ENCODE measurements at regions not wholly inside any gene's neighbourhood (a gene's known extent, or its start where the extent isn't known, plus 50 kb on each side); places are given as distances from the start of the nearest gene placed in this dataset.

DNA sequence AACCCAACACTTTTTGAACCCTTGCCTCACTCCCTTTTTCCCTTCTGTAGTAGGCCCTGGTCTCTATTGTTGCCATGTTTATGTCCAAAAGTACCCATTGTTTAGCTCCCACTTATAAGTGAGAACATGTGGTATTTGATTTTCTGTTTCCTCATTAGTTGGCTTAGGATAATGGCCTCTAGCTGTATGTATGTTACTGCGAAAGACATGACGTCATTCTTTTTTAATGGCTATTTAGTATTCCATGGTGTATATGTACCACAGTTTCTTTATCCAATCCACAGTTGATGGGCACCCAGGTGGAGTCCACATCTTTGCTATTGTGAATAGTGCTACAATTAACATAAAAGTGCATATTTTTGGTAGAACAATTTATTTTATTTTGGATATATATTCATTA, 90.3 kb upstream of the PTPRD start:
- TF ChIP-seq, protein P1, sequence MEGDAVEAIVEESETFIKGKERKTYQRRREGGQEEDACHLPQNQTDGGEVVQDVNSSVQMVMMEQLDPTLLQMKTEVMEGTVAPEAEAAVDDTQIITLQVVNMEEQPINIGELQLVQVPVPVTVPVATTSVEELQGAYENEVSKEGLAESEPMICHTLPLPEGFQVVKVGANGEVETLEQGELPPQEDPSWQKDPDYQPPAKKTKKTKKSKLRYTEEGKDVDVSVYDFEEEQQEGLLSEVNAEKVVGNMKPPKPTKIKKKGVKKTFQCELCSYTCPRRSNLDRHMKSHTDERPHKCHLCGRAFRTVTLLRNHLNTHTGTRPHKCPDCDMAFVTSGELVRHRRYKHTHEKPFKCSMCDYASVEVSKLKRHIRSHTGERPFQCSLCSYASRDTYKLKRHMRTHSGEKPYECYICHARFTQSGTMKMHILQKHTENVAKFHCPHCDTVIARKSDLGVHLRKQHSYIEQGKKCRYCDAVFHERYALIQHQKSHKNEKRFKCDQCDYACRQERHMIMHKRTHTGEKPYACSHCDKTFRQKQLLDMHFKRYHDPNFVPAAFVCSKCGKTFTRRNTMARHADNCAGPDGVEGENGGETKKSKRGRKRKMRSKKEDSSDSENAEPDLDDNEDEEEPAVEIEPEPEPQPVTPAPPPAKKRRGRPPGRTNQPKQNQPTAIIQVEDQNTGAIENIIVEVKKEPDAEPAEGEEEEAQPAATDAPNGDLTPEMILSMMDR (IDR thresholded peaks at IDR 0.05; ENCODE audit: poor library complexity): no peak
- no peak for TF ChIP-seq EZH2 (IDR thresholded peaks at IDR 0.05; ENCODE audit: borderline replicate concordance)
- no peak for TF ChIP-seq EZH2phosphoT487 (IDR thresholded peaks at IDR 0.05; ENCODE audit: low read depth, severe bottlenecking, unreplicated experiment)

Data from hepatocyte (in vitro differentiated cells).